ENCODE measurements at regions not wholly inside any gene's neighbourhood (a gene's known extent, or its start where the extent isn't known, plus 50 kb on each side); places are given as distances from the start of the nearest gene placed in this dataset.

- TF ChIP-seq MAFK (IDR thresholded peaks at IDR 0.05; ENCODE audit: low read depth, low read length) (no peak), RFX5 (IDR thresholded peaks at IDR 0.05; ENCODE audit: borderline replicate concordance, low read depth, low read length) (no peak), CTCF (IDR thresholded peaks at IDR 0.05; ENCODE audit: control extremely low read depth in 1 of 3, insufficient read depth in 1 of 3, low read depth in 1 of 3, low read length in 3 of 3) (no peak), POLR2A (IDR thresholded peaks at IDR 0.05; ENCODE audit: control extremely low read depth in 1 of 2, low read depth in 2 of 2, low read length in 2 of 2) (no peak), KDM1A (IDR thresholded peaks at IDR 0.05; ENCODE audit: borderline replicate concordance, low read length) (no peak), CBX8 (IDR thresholded peaks at IDR 0.05; ENCODE audit: borderline replicate concordance, low read depth, low read length) (no peak), EZH2 (IDR thresholded peaks at IDR 0.05; ENCODE audit: low read depth, low read length, severe bottlenecking) (no peak), GABPA (IDR thresholded peaks at IDR 0.05; ENCODE audit: borderline replicate concordance, insufficient read depth, low read length) (no peak), CHD1 (IDR thresholded peaks at IDR 0.05; ENCODE audit: low read depth, low read length) (no peak), RAD21 (IDR thresholded peaks at IDR 0.05 in 1 of 2, conservative IDR thresholded peaks at IDR 0.05 in 1 of 2; ENCODE audit: low read depth in 2 of 2, low read length in 2 of 2) (no peak)
- TF ChIP-seq, protein P1, sequence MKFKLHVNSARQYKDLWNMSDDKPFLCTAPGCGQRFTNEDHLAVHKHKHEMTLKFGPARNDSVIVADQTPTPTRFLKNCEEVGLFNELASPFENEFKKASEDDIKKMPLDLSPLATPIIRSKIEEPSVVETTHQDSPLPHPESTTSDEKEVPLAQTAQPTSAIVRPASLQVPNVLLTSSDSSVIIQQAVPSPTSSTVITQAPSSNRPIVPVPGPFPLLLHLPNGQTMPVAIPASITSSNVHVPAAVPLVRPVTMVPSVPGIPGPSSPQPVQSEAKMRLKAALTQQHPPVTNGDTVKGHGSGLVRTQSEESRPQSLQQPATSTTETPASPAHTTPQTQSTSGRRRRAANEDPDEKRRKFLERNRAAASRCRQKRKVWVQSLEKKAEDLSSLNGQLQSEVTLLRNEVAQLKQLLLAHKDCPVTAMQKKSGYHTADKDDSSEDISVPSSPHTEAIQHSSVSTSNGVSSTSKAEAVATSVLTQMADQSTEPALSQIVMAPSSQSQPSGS (IDR thresholded peaks at IDR 0.05; ENCODE audit: low read length) = no peak
Measured at GRCh38 chrX:139222511-139223200, 307.9 kb upstream of the F9 start.
